H4 (cell line): ENCODE measurements at regions not wholly inside any gene's neighbourhood (a gene's known extent, or its start where the extent isn't known, plus 50 kb on each side); places are given as distances from the start of the nearest gene placed in this dataset.
"Not testable (repeated sequence)": the region's sequence is repeated elsewhere in the genome, so short reads cannot be mapped to it uniquely, and the experiment has no call there.

Source experiments
- DNase-seq: peaks from one replicate; pipeline ENCODE4 v3.0.0-alpha.2; 2015; ENCODE audit warnings: low spot score

- DNase-seq: no peak
These were observed 885.0 kb downstream of the UQCRFS1 start for GRCh38 chr19:28327905-28328304.

DNA sequence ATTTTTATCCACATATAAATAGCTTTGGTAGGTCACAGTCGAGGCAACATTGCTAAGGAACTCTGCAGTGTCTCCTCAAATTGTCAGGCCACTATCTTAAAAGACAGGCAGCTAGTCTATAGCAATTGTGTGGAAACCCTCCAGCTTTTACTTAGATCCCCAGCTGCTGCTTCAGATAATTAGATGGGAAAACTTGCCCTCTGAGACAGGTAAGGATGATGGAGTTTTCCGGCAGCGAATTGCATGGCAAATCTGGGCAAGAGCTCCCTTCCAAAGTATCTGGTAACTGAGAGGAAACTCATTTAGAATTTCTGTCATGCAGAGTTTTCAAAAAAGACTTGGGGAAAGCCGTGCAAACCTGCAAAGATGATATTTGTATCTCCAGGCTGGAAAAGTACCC lies 886.2 kb downstream of the UQCRFS1 start:
- no peak for DNase-seq

GRCh38 chr19:28324275-28325060 lies 888.5 kb downstream of the UQCRFS1 start:
- DNase-seq: no peak

DNA sequence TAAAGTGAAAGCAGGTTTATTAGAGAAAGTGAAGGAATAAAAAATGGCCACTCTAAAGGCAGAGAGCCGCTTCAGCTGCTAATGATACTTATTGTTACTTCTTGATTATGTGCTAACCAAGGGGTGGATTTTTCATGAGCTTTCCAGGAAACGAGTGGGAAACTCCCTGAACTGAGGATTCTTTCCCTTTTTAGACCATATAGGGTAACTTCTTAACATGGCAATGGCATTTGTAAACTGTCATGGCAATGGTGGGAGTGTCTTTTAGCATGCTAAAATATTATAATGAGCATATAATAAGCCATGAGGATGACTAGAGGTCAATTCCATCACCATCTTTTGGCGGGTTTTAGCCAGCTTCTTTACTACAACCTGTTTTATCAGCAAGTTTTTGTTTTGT lies 890.0 kb downstream of the UQCRFS1 start:
- no peak for DNase-seq

- DNase-seq: no peak
These were observed 890.5 kb downstream of the UQCRFS1 start for GRCh38 chr19:28322491-28322890.

DNA sequence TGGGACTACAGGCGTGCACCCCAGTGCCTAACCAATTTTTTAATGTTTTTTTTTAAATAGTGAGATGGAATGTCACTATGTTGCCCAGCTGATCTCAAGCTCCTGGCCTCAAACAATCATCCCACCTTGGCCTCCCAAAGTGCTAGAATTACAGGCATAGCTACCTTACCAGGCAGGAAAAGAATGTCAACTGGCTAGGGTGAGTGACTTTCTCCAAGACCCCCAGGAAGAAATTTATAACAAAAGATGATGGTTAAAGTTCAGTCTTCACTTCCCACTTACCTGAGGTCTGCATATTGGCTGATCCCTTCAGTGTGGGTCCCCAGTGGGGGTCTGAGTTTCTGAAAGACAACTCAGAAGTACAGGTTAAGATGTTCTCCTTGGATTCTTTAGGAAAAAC lies 893.0 kb downstream of the UQCRFS1 start:
- DNase-seq: no peak

- no peak for DNase-seq
These were observed 893.7 kb downstream of the UQCRFS1 start for GRCh38 chr19:28319227-28319626.

- DNase-seq: no peak
These were observed 894.3 kb downstream of the UQCRFS1 start for GRCh38 chr19:28318469-28319179.

DNA sequence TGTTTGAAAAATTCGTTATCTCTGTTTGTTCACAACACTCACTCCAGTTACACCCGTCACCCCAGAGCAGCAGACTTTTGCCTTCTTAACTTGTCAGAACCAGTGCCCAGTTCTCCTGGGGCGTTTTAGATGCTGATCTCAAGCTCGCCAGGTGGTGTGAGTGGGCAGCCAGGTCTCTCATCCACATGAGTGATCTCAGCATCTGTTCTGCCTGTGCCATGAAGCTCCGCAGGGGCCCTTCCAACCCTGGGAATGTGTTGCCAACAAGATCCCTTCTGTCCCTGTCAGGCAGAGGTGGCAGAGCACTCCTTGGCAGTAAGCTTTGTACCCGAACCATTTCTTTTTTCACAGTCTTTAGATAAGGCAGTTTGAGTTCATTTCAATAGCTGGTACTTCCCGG lies 896.5 kb downstream of the UQCRFS1 start:
- no peak for DNase-seq

- no peak for DNase-seq
These were observed 898.2 kb downstream of the UQCRFS1 start for GRCh38 chr19:28314756-28315155.

- no peak for DNase-seq
These were observed 898.7 kb downstream of the UQCRFS1 start for GRCh38 chr19:28314287-28314686.

DNA sequence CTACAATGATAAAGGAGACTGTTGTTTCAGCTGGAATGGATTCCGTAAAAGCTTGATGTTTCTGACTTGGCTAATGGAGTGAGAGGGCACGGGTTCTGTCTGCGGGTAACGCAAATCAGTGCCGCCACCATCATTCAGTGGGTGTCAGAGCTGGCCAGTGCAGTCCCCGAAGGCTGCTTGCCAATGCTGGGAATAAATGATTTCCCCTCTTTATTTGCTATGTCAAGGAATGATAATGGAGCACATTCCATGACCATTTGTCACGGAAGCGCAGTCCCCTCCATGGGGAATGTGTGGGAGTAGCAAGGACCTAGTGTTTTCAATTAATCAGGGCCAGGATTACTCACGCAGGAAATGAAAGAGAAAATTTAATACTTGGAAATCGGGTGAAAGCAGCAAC lies 899.3 kb downstream of the UQCRFS1 start:
- no peak for DNase-seq

DNA sequence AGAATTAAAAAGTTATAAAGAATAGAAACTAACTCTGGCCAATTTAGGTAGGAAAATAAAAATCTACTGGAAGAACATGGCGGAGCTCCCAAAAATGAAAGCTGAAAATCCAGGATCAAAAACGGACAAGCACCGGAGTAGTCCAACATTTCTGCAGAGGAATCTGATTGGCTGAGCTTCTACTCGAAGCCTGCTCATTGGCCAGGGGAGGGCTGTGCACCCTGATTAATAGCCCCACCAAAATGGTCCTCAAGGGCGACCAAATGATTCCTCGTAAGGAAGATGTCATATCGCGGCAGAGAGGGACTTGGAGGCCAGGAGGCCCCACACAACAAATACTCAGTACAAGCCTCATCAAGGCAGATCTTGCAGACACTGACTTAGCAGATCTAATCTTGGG lies 900.7 kb downstream of the UQCRFS1 start:
- no peak for DNase-seq

GRCh38 chr19:28310829-28311228 lies 902.1 kb downstream of the UQCRFS1 start:
- DNase-seq: not testable (repeated sequence)

DNA sequence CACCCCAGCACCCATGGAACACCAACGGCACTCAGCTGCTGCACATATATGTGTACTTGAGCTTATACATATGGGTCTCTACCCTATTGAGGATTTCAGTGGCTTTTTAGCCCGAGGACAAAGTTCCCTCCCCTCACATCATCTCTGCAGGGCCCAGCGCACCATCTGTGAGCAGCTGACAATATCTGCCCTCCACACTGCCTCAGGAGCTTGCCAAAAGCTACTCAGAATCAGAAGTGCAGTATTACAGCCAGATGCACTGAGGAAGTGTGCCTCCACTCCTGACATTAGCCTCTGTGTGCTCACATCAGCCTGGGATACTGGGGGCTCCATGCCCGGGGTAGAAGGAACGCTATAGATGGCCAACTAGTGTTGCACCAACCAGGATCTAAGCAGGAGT lies 903.9 kb downstream of the UQCRFS1 start:
- no peak for DNase-seq

DNA sequence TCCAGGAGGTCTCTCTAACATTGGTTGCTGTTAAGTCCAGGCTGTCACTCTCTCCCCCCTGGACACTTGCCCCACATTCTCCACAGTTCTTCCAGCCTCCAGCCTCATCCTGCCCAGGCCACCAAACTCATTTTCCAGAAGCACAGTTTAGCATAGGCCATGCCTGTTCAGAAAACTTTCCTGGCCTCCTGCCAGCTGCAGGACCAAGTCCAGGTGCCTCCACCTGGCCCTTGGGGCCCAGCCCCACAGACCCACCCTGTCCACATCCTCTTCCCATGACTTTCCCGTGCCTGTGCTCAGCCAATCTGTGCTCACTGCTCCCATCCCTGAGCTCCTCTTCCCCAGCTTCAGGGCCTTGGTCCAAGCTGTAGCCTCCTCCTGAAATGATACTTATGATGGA lies 905.0 kb downstream of the UQCRFS1 start:
- DNase-seq: no peak

DNA sequence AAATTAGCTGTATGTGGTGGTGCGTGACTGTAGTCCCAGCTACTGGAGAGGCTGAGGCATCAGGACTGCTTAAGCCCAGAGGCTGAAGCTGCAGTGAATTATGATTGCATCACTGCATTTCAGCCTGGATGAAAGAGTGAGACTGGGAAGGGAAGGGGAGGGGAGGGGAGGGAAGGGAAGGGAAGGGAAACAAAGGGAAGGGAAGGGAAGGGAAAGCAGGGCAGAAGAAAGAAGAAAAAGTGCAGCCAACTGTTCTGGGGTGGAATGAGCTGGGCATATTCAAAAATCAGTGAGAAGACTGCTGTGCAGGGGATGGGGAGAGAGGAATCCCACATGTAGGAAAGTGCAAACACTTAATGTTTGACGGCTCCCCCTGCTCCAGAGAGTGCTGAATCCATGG lies 905.5 kb downstream of the UQCRFS1 start:
- no peak for DNase-seq

GRCh38 chr19:28305513-28305912 lies 907.4 kb downstream of the UQCRFS1 start:
- DNase-seq: no peak

GRCh38 chr19:28303502-28303901 lies 909.4 kb downstream of the UQCRFS1 start:
- DNase-seq: no peak

- DNase-seq: no peak
These were observed 911.0 kb downstream of the UQCRFS1 start for GRCh38 chr19:28301961-28302360.

GRCh38 chr19:28301463-28301862 lies 911.5 kb downstream of the UQCRFS1 start:
- no peak for DNase-seq

- no peak for DNase-seq
These were observed 913.3 kb downstream of the UQCRFS1 start for GRCh38 chr19:28299649-28300048.

DNA sequence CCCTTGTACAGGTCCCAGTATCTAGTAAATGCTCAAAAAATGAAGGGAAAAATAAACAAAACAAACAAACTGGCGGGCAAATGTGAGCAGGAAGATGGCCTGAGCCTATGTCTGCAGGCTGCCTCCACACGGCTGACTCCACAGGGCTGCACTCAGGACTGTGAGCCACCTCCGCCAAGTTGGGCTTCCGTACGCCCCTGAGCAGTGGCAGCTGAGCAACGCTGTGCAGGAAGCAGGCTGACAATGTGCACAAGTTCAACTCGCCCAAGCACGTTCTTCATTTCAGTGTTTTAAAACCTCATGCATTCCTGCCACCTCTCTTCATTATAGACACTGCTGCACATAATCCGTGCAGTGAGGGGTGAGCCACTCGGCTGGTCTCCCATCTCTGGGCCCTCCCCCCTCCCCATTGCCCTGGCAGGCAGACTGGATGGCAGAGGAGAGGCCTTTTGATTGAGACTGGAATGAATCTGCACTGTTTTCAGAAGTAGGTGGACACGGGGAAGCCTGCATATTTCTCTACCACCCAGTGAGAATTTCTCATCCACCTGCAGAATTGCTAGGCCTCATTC lies 915.3 kb downstream of the UQCRFS1 start:
- DNase-seq: no peak
